ENCODE measurements at regions not wholly inside any gene's neighbourhood (a gene's known extent, or its start where the extent isn't known, plus 50 kb on each side); places are given as distances from the start of the nearest gene placed in this dataset.
"Not testable (repeated sequence)": the region's sequence is repeated elsewhere in the genome, so short reads cannot be mapped to it uniquely, and the experiment has no call there.

DNA sequence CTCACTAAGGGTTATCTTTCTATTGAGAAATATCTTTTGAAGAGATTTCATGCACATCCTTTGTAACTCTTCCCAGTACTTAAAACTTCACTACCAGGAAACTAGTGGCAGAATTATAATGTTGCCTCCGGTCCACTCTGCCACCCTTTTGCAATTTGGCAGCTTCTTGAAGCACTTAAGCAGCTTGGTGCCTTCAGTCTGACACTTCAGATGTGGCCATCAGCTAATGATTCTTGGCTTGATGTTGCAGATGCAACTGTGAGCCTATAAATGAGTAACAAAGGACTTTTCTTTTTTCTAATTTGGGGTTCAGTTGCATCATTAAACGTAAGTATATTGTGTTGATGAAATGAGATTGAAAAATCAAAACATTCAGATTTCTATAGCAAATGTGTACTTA lies 187.5 kb upstream of the C21orf91 start:
- DNase-seq, result no peak
- WGBS, 2 experiments (ENCODE audit: insufficient coverage in 1 of 2, insufficient read length in 1 of 2), result 92 to 100% methylated on average over 1 of the region's 2 CpGs
- Histone ChIP-seq H3K36me3 (ENCODE audit: control insufficient read depth, insufficient read depth, low read length) (no peaks in the 10 kb centered on the region), H3K4me1 (ENCODE audit: control insufficient read depth, insufficient read depth, low read length) (no peaks in the 10 kb centered on the region), H3K27ac (ENCODE audit: low read depth, low read length) (no peak overlapping the region), H3K27me3 (ENCODE audit: control insufficient read depth, insufficient read depth, low read length, poor library complexity, severe bottlenecking) (no peaks in the 10 kb centered on the region), H3K4me3 (ENCODE audit: low read length) (no peak overlapping the region), H3K9me3 (ENCODE audit: control insufficient read depth, low read length) (no peaks in the 10 kb centered on the region), H3K9ac (ENCODE audit: extremely low read depth, low read length, poor library complexity, severe bottlenecking) (no peak overlapping the region)
- Mint-ChIP-seq H3K27me3 (ENCODE audit: insufficient read depth) (no peaks in the 10 kb centered on the region), H3K4me3 (no peak overlapping the region), H3K9me3 (peaks cover 2% of the 10 kb centered on the region), H3K36me3 (ENCODE audit: low read depth) (no peaks in the 10 kb centered on the region), H3K27ac (no peak overlapping the region), H3K4me1 (peaks cover 5% of the 10 kb centered on the region)
- TF ChIP-seq CTCF (conservative IDR thresholded peaks at IDR 0.05), result no peak

- Histone ChIP-seq H3K9ac (ENCODE audit: extremely low read depth, low read length, poor library complexity, severe bottlenecking) (no peak overlapping the region), H3K4me3 (ENCODE audit: low read length) (no peak overlapping the region), H3K27me3 (ENCODE audit: control insufficient read depth, insufficient read depth, low read length, poor library complexity, severe bottlenecking) (no peaks in the 10 kb centered on the region), H3K9me3 (ENCODE audit: control insufficient read depth, low read length) (peaks cover 14% of the 10 kb centered on the region), H3K36me3 (ENCODE audit: control insufficient read depth, insufficient read depth, low read length) (no peaks in the 10 kb centered on the region), H3K4me1 (ENCODE audit: control insufficient read depth, insufficient read depth, low read length) (no peaks in the 10 kb centered on the region), H3K27ac (ENCODE audit: low read depth, low read length) (no peak overlapping the region)
- H3K27ac Mint-ChIP-seq, result no peak overlapping the region
- peaks cover 10% of the 10 kb centered on the region for H3K36me3 Mint-ChIP-seq (ENCODE audit: low read depth)
- H3K27me3 Mint-ChIP-seq (ENCODE audit: insufficient read depth), result no peaks in the 10 kb centered on the region
- peaks cover 5% of the 10 kb centered on the region for H3K4me1 Mint-ChIP-seq
- peaks cover 23% of the 10 kb centered on the region for H3K9me3 Mint-ChIP-seq
- 90 to 100% methylated on average over 1 to 2 of the region's 2 CpGs for WGBS, 2 experiments (ENCODE audit: insufficient coverage in 1 of 2, insufficient read length in 1 of 2)
- H3K4me3 Mint-ChIP-seq, result no peak overlapping the region
- TF ChIP-seq CTCF (conservative IDR thresholded peaks at IDR 0.05), result no peak
- no peak for DNase-seq
Measured at GRCh38 chr21:18002393-18002792, 183.2 kb upstream of the C21orf91 start.

DNA sequence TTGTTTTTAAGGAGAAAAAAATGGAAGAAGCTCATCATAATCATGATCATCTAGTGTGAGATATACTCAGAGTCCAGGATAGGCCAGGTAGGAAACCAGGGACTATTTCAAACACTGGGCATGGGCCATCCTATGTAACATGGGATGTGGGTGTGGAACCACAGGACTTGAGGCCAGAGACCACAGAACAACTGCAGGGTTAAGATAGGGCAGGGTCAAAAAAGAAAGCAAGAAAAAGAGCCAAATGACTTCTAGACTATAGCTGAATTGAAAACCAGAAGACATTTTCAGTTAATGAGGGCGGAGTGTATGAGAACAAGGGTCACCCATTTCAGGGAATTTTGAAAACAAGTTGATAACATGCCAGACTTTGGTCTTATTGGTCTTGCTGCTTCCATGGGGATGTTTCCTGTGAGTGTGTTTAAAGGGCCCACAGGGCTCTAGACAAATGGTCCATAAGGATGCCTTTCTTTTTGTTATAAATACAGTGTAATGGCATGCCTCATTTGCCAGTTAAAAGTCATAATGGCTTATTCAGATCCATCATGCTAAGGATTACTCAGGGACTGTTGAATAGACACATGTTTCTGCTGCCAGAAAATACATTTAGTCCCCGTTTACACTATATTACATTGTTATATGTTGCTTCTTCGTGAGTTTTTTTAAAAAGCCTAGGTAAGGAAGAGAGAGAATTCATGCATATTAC lies 182.0 kb upstream of the C21orf91 start:
- Mint-ChIP-seq H3K4me1 (no peaks in the 10 kb centered on the region), H3K4me3 (no peak overlapping the region), H3K27ac (no peak overlapping the region), H3K36me3 (ENCODE audit: low read depth) (peaks cover 12% of the 10 kb centered on the region), H3K9me3 (peaks cover 28% of the 10 kb centered on the region), H3K27me3 (ENCODE audit: insufficient read depth) (no peaks in the 10 kb centered on the region)
- Histone ChIP-seq H3K27ac (ENCODE audit: low read depth, low read length) (no peak overlapping the region), H3K27me3 (ENCODE audit: control insufficient read depth, insufficient read depth, low read length, poor library complexity, severe bottlenecking) (no peaks in the 10 kb centered on the region), H3K4me3 (ENCODE audit: low read length) (no peak overlapping the region), H3K4me1 (ENCODE audit: control insufficient read depth, insufficient read depth, low read length) (no peaks in the 10 kb centered on the region), H3K9ac (ENCODE audit: extremely low read depth, low read length, poor library complexity, severe bottlenecking) (no peak overlapping the region), H3K9me3 (ENCODE audit: control insufficient read depth, low read length) (peaks cover 19% of the 10 kb centered on the region), H3K36me3 (ENCODE audit: control insufficient read depth, insufficient read depth, low read length) (no peaks in the 10 kb centered on the region)
- DNase-seq, result no peak
- no peak for TF ChIP-seq CTCF (conservative IDR thresholded peaks at IDR 0.05)
- WGBS, 2 experiments (ENCODE audit: insufficient coverage in 1 of 2, insufficient read length in 1 of 2), result 69 to 71% methylated on average over 2 to 3 of the region's 3 CpGs

DNA sequence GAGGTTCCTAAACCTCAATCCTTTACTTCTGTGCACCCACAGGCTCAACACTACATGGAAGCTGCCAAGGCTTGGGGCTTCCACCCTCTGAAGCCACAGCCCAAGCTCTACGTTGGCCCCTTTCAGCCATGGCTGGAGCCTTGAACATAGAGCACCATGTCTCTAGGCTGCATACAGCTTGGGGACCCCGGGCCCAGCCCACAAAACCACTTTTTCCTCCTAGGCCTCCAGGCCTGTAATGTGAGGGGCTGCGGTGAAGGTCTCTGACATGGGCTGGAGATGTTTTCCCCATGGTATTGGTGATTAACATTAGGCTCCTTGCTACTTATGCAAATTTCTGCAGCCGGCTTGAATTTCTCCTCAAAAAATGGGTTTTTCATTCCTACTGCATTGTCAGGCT lies 179.4 kb upstream of the C21orf91 start:
- H3K9me3 ChIP-seq (ENCODE audit: control insufficient read depth, low read length), result peaks cover 19% of the 10 kb centered on the region
- H3K27ac Mint-ChIP-seq; H3K4me3 ChIP-seq (ENCODE audit: low read length); H3K9ac ChIP-seq (ENCODE audit: extremely low read depth, low read length, poor library complexity, severe bottlenecking); H3K27me3 Mint-ChIP-seq (ENCODE audit: insufficient read depth); H3K4me1 Mint-ChIP-seq; H3K4me3 Mint-ChIP-seq; H3K27ac ChIP-seq (ENCODE audit: low read depth, low read length); H3K4me1 ChIP-seq (ENCODE audit: control insufficient read depth, insufficient read depth, low read length); H3K27me3 ChIP-seq (ENCODE audit: control insufficient read depth, insufficient read depth, low read length, poor library complexity, severe bottlenecking); H3K36me3 ChIP-seq (ENCODE audit: control insufficient read depth, insufficient read depth, low read length); DNase-seq: not testable (repeated sequence)
- 86 to 97% methylated on average over 1 to 4 of the region's 4 CpGs for WGBS, 2 experiments (ENCODE audit: insufficient coverage in 1 of 2, insufficient read length in 1 of 2)
- peaks cover 30% of the 10 kb centered on the region for H3K9me3 Mint-ChIP-seq
- H3K36me3 Mint-ChIP-seq (ENCODE audit: low read depth), result peaks cover 12% of the 10 kb centered on the region

All from endodermal cell (in vitro differentiated cells).